ENCODE measurements at regions not wholly inside any gene's neighbourhood (a gene's known extent, or its start where the extent isn't known, plus 50 kb on each side); places are given as distances from the start of the nearest gene placed in this dataset.

- TF ChIP-seq, protein P1, sequence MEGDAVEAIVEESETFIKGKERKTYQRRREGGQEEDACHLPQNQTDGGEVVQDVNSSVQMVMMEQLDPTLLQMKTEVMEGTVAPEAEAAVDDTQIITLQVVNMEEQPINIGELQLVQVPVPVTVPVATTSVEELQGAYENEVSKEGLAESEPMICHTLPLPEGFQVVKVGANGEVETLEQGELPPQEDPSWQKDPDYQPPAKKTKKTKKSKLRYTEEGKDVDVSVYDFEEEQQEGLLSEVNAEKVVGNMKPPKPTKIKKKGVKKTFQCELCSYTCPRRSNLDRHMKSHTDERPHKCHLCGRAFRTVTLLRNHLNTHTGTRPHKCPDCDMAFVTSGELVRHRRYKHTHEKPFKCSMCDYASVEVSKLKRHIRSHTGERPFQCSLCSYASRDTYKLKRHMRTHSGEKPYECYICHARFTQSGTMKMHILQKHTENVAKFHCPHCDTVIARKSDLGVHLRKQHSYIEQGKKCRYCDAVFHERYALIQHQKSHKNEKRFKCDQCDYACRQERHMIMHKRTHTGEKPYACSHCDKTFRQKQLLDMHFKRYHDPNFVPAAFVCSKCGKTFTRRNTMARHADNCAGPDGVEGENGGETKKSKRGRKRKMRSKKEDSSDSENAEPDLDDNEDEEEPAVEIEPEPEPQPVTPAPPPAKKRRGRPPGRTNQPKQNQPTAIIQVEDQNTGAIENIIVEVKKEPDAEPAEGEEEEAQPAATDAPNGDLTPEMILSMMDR (conservative IDR thresholded peaks at IDR 0.05; ENCODE audit: low read depth, low read length): no peak
- TF ChIP-seq RAD21 (IDR thresholded peaks at IDR 0.05; ENCODE audit: low read length): no peak
- TF ChIP-seq POLR2A (IDR thresholded peaks at IDR 0.05; ENCODE audit: low read depth, low read length): no peak
- TF ChIP-seq, protein P2, sequence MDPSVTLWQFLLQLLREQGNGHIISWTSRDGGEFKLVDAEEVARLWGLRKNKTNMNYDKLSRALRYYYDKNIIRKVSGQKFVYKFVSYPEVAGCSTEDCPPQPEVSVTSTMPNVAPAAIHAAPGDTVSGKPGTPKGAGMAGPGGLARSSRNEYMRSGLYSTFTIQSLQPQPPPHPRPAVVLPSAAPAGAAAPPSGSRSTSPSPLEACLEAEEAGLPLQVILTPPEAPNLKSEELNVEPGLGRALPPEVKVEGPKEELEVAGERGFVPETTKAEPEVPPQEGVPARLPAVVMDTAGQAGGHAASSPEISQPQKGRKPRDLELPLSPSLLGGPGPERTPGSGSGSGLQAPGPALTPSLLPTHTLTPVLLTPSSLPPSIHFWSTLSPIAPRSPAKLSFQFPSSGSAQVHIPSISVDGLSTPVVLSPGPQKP (IDR thresholded peaks at IDR 0.05; ENCODE audit: borderline replicate concordance, low read depth, low read length): no peak
- TF ChIP-seq, protein P3, sequence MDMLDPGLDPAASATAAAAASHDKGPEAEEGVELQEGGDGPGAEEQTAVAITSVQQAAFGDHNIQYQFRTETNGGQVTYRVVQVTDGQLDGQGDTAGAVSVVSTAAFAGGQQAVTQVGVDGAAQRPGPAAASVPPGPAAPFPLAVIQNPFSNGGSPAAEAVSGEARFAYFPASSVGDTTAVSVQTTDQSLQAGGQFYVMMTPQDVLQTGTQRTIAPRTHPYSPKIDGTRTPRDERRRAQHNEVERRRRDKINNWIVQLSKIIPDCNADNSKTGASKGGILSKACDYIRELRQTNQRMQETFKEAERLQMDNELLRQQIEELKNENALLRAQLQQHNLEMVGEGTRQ (IDR thresholded peaks at IDR 0.05; ENCODE audit: low read depth, low read length): no peak
- no peak for TF ChIP-seq MAZ (IDR thresholded peaks at IDR 0.05; ENCODE audit: borderline replicate concordance, low read depth, low read length)
- no peak for TF ChIP-seq SMC3 (IDR thresholded peaks at IDR 0.05; ENCODE audit: low read depth, low read length)
- no peak for TF ChIP-seq MXI1 (IDR thresholded peaks at IDR 0.05; ENCODE audit: borderline replicate concordance, low read depth, low read length)
Measured at GRCh38 chr7:69219381-69219780, 378.9 kb upstream of the AUTS2 start.

Data from IMR-90 (cell line).